CMK (cell line): ENCODE measurements at regions not wholly inside any gene's neighbourhood (a gene's known extent, or its start where the extent isn't known, plus 50 kb on each side); places are given as distances from the start of the nearest gene placed in this dataset.
"Not testable (repeated sequence)": the region's sequence is repeated elsewhere in the genome, so short reads cannot be mapped to it uniquely, and the experiment has no call there.

Experiments used
- DNase-seq: peaks from one replicate; pipeline ENCODE4 v3.0.0-alpha.2; 2010; ENCODE audit warnings: low read depth

GRCh38 chr12:20126601-20127000 is 241.7 kb upstream of the PDE3A start:
- no peak for DNase-seq

DNA sequence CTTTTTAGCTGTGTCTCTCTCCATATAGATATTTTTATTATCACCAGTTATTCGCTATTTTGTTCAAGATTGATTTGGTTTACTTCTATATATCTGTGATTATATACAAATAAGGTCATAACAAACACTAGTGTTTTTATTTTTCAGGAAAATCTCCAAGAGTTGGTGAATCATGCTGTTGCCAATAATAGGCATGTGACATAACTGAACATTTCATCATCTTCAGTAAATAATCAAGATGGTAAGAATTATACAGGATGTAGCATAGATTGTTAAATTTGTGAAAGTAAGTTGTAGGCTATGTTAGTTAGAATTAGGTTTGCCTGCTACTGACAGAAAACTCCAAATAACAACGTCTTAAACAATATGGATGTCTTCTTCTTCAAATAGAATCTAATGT is 240.9 kb upstream of the PDE3A start:
- no peak for DNase-seq

GRCh38 chr12:20128928-20129327 is 239.4 kb upstream of the PDE3A start:
- DNase-seq = no peak

GRCh38 chr12:20132818-20133217 is 235.5 kb upstream of the PDE3A start:
- no peak for DNase-seq

- DNase-seq = no peak
Measured at GRCh38 chr12:20134652-20135051, 233.7 kb upstream of the PDE3A start.

- DNase-seq = no peak
Measured at GRCh38 chr12:20140751-20141150, 227.6 kb upstream of the PDE3A start.

DNA sequence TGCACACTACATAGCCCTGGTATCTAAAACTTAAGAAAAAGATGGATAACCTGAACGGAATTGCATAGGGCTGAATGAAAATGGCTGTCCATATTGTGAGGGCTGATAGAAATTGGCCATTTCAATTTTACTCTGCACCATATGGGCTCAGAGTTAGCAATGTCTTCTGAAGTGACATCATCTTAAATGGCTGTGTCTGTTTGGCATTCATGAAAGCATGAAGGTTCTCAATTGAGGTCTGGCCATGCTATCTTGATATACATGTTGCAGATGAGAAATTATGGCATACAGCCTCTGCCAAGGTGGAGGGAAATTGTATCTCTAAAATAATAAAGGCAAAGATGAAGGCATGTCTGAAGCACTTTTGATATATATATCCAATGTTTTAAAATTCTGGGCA is 226.0 kb upstream of the PDE3A start:
- no peak for DNase-seq

DNA sequence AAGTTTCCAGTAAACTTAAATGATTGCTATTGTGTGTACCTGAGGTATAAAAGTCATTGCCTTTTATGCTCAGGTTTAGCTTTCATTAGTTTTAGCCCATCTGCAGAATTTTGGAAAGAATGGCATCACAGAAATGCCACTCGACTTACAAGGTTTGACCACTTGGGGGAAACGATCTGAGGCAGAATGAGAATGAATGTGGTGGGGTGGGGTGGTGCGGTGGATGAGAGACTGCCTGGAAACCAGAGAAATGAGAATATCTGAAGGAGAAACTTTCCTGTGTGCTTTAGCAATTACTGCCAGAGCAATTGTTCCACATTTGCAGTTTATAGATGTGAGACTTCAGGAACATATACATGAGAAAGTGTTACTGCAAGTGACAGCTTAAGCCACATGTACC is 225.4 kb upstream of the PDE3A start:
- DNase-seq = no peak

DNA sequence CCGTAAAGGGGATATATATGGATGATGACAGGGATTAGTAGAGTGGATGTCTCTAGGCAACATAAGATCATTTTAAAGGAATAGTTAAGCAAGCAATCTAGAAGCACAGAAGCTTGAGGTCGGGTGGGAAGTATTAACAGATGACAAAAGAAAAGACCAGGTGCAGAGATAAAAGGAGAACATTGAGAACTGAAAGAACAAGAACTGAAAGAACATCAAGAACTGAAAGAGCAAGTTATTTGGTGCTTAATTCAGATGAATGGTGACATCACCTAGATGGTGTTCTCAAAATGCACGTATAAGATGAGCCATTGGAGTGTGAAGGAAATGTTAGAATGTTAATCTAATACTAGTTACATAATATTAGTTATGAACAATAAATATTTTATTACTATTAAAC is 224.0 kb upstream of the PDE3A start:
- no peak for DNase-seq

DNA sequence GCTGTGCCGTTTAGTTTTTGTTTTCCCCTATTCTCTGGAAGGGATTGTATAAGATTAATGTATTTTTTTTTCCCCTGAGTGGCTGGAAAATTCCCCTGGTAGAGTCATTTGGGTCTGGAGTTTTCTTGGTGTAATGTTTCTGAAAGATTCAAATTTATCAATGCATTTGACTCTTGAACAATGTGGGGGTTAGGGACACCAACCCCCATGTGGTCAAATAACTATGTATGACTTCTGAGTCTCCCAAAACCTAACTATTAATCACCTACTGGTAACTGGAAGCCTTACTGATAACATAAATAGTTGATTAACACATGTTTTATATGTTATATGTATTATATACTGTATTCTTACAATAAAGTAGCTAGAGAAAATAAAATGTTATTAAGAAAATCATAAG is 220.1 kb upstream of the PDE3A start:
- DNase-seq = no peak

GRCh38 chr12:20150835-20151422 is 217.4 kb upstream of the PDE3A start:
- DNase-seq = no peak

GRCh38 chr12:20154052-20154451 is 214.3 kb upstream of the PDE3A start:
- DNase-seq = no peak

GRCh38 chr12:20155374-20155773 is 213.0 kb upstream of the PDE3A start:
- DNase-seq = no peak

DNA sequence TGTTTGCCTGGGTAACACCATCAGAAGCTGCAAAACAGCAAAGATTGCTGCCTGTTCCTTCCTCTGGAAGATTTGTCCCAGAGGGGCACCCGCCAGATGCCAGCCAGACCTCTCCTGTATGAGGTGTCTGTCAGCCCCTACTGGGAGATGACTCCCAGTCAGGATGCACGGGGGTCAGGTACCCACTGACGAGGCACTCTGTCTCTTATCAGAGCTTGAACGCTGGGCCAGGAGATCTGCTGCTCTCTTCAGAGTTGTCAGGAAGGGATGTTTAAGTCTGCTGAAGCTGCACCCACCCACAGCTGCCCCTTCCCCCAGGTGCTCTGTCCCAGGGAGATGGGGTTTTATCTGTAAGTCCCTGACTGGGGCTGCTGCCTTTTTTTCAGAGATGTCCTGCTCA is 207.4 kb upstream of the PDE3A start:
- not testable (repeated sequence) for DNase-seq

- no peak for DNase-seq
Measured at GRCh38 chr12:20174528-20175175, 193.7 kb upstream of the PDE3A start.

- DNase-seq = no peak
Measured at GRCh38 chr12:20175704-20176388, 192.5 kb upstream of the PDE3A start.

- DNase-seq = no peak
Measured at GRCh38 chr12:20181416-20182180, 186.7 kb upstream of the PDE3A start.

DNA sequence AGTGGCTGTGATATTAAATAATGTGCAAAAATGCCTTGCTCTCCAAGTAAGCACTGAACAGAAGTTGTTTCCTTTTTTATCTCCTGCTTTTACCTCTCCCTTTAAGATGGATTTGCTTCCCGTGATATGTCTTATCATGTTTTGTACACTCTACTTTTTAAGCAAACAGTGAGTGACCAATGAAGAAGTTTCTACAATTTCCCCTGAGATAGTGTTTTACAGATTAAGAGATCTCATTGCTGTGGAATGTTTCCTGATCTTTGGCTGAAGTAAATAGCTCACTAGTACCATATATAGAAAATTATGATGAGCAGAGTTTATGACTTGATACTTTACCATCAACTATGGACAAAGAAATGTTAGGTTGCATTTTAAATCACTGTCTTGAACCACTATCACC is 184.8 kb upstream of the PDE3A start:
- no peak for DNase-seq

DNA sequence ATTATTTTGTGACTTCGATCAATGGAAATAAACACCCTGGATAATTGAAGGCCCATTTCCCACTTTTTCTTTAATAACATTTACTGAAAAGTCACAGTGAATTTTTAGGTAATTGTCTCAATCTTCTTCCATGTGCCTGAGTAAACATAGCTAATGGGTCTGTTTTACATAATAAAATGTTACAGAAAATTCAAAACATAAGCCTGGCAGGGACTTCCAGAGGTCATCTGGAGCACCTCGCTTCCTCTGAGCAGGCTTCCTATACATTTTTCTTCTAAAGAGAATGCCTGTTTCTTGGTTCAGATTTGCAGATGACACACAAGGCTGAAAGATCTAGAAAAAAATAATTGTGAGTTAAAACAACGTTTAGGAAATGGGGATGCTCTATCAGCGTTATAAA is 183.8 kb upstream of the PDE3A start:
- no peak for DNase-seq

DNA sequence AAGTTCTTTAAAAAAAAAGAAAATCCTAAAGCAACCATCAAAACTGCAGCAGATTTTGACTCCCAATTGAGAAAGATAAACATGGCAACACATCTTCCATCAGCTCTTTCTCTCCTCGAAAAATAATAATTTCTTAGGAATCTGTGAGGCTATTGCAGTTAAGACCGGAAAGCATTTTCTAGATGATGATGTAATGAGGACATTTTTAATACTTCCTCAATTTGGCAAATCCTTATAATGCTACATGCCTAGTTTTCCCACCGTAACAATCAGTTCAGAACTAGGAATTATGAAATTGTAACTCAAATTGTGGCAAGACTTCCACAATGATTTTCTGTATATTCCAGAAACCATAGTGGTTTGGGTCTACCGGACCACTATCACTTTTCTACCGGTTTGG is 180.9 kb upstream of the PDE3A start:
- DNase-seq = no peak

DNA sequence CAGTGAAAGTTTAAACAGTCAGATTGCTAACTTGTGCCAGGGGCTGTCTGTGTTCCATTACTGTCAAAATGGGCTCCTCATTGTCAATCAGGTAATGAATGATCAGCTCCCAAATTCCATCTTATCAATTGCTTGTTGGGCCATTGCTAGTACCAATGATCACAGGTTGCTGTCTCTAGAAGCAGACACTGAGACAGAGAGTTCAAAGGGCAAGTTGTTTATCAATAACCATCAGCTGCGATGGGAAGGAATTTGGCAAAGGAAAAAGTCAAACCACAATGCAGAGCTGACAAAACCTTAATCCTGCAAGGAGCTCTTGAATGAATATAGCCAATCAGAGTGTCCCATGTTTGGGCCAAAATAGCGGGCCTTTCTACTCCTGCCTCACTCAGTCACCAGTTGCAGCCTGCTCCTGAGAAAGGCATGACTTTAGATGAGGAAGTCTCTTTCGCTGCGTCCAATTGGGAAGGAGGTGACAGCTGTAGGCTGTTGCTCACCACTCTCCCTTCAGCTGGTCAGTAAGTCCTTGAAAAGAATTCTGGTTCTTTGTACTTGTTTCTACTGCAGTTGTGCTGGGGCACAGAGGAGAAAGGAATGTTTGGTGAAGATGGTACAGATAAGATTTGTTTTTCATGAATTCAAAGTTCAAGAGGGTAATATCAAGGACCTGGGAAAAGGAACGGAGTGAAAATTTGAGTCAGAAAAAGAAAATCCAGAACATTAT is 179.2 kb upstream of the PDE3A start:
- no peak for DNase-seq

- no peak for DNase-seq
Measured at GRCh38 chr12:20189767-20190166, 178.6 kb upstream of the PDE3A start.
